HG03196 (cell line): ENCODE measurements at regions not wholly inside any gene's neighbourhood (a gene's known extent, or its start where the extent isn't known, plus 50 kb on each side); places are given as distances from the start of the nearest gene placed in this dataset.
"Not testable (repeated sequence)": the region's sequence is repeated elsewhere in the genome, so short reads cannot be mapped to it uniquely, and the experiment has no call there.

Experiments used
- ATAC-seq: cut with Tn5 transposase; IDR thresholded peaks from one replicate; pipeline ENCODE4 v1.9.1; 2021; ENCODE audit not compliant: unreplicated experiment

- ATAC-seq, result no peak
Measured at GRCh38 chr5:17817990-17818389, 183.7 kb downstream of the TAF11L14 start.

- ATAC-seq, result no peak
Measured at GRCh38 chr5:17819783-17820182, 185.5 kb downstream of the TAF11L14 start.

DNA sequence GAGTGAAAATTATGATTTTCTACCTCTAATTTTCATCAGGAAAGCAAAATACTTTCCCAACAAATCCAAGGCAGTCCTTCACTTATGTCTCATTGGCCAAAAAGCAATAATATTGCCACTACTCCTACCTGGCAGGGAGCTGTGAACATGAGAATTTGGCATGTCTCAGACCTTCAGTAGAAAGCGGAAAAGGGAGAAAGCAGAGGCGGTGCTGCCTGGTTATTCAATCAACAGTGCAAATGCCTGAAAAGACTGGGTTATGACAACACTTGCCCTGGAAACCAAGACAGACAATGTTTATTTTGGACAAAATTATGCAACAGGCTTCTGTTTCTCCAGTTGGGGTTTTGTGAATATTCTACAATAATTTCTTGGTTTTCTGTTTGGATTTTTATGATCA lies 194.4 kb downstream of the TAF11L14 start:
- no peak for ATAC-seq

- no peak for ATAC-seq
Measured at GRCh38 chr5:17829456-17829855, 195.2 kb downstream of the TAF11L14 start.

DNA sequence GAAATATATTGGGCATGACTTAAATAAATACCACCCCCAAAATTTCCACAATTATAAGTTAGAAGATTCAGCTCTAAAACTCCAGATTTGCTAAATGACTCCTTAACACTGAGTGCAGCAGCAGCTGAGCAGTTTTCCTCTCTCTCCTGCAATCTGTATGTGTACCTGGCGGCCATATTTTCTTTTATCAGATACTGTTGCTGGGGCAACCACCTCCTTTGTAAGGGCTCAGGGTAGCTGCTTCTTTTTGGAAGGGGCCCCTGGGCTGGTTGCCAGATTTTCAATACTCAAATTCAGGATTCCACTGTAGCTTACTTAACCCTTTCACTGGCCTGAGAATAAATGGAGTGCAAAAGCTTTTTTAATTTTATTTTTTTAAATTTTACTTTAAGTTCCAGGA lies 197.0 kb downstream of the TAF11L14 start:
- ATAC-seq, result no peak

DNA sequence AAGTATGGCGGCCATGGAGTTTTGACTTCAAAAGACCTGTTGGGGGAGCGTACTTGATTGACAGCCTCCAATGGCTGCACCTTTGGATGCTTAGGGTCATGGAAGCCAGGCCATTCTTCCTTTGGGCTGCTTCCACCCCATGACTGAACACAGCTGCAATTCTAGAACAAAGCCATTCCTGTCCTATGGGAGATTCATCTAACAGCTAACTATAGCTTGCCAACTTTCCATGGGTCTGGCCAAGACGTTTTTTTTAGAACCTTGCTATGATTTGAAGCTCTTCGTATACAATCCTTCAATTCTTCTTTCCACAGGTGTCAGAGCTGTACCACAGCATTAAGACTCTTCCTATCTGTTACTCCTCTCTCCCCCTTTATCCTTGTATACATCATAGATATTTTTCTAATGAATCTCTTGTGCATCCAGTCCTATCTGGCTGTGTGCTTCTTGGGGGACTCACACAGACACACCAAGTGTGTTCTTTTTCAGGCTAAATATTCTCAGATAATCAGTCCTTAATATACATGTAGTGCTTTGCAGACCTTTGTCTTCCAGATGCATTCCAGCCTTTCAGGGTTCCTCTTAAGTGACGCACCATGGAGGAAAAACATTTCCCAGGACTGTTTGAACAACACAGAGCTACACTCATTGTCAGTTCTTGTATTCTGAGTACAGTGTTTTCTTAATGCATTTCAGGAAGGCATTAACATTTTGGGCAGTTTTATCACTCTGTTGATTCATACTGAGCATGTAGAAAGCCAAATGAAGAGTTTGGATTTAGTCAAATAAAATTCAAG lies 198.9 kb downstream of the TAF11L14 start:
- ATAC-seq, result no peak

DNA sequence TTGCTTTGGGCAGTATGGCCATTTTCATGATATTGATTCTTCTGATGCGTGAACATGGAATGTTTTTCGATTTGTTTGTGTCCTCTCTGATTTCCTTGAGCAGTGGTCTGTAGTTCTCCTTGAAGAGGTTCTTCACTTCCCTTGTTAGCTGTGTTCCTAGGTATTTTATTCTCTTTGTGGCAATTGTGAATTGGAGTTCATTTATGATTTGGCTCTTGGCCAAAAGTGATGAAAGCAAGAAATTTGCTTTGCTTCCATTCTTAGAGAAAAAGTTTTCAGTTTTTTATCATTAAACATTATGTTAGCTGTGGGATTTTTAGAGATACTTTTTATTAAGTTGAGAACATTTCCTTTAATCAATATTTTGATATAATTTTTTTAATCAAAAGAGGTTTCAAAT lies 203.5 kb downstream of the TAF11L14 start:
- ATAC-seq, result no peak

GRCh38 chr5:17838469-17838868 lies 204.2 kb downstream of the TAF11L14 start:
- ATAC-seq, result no peak

DNA sequence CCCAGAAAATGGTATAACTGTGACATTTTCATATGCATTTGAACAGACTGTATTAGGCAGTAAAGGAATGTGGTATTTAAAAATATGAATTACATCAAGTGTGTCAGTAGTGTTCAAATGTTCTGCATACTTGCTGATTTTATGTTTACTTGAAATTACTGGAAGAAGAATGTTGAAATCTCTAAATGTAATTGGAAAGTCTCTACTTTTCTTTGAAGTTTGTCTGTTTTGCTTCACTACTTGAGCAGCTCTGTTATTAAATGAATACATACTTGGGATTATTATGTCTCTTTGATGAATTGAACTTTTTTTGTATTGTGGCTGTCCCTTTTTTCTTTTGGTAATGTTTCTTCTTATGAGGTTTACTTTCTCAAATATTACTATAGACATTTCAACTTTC lies 205.6 kb downstream of the TAF11L14 start:
- ATAC-seq, result no peak

DNA sequence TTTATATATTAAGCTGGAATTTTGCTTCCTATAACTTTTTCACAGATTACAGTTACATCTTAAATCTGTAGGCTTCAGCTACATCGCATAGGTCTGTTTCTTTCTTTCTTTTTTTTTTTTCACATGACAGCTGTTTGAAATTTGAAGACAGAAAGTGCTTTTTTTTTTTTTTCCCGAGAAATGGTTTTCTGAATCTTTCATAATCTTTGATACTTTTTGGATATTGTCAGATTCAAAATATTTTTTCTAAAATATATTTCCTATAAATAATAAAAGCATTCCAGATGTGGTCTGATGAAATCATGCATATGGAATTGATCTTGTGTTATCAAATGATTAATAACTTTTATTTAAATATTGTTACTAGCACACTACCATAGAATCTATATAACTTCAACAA lies 212.2 kb downstream of the TAF11L14 start:
- ATAC-seq, result no peak

- ATAC-seq, result no peak
Measured at GRCh38 chr5:17847286-17847685, 213.0 kb downstream of the TAF11L14 start.

- no peak for ATAC-seq
Measured at GRCh38 chr5:17852111-17852510, 217.9 kb downstream of the TAF11L14 start.

DNA sequence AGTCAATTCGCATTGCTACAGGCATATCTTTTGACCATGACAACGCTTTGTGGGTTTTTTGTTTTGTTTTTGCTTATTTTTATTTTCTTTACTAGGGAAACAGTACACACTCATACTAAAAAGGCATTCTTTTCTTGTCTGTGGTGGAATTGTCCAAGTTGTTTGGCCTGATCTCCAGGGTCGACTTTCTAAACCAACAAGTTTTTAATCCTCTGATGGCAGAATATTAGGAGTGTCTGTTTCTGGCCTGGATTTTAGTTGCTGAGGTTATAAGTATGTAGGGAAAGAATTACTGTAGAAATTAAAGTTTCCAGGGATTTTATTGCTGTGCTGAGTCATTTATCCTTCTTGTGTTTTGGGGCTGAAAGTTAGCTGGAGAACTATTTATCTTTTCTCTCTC lies 218.5 kb downstream of the TAF11L14 start:
- no peak for ATAC-seq

- no peak for ATAC-seq
Measured at GRCh38 chr5:17854901-17855300, 220.6 kb downstream of the TAF11L14 start.

DNA sequence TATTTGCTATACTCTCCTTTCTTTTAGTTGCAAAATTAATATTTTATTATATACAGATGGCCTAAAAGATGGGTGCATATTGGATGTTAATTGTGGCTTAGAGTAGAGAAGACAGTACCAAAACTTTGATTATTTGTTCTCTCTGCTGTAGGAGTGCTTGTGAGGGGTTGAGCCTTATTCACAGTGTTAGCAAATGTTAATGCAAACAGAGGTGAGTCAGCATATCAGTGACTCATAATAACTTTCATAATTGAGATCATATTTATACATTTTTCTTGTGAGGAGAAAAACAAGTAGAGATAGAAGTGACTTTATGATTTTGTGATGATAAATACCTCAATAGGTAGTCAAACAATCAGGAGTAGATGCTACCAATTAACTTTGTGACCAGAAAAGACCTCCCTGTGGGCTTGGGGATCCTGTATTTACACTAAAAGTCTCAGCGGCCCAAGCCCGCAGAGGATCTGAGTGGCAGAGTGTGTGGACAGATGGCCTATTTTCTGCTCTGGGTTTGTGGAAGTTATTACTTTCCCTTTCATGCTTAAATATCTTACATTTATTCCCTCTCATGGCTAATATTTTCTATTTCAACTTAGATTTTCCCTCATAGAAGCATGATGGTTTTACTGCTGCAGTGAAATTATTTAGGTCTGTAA lies 226.5 kb downstream of the TAF11L14 start:
- no peak for ATAC-seq

- not testable (repeated sequence) for ATAC-seq
Measured at GRCh38 chr5:17864903-17865302, 230.6 kb downstream of the TAF11L14 start.

- ATAC-seq, result not testable (repeated sequence)
Measured at GRCh38 chr5:17865966-17866365, 231.7 kb downstream of the TAF11L14 start.

- ATAC-seq, result no peak
Measured at GRCh38 chr5:17872204-17872603, 237.9 kb downstream of the TAF11L14 start.

GRCh38 chr5:17878541-17878940 lies 244.3 kb downstream of the TAF11L14 start:
- no peak for ATAC-seq

GRCh38 chr5:17879276-17879675 lies 245.0 kb downstream of the TAF11L14 start:
- no peak for ATAC-seq

DNA sequence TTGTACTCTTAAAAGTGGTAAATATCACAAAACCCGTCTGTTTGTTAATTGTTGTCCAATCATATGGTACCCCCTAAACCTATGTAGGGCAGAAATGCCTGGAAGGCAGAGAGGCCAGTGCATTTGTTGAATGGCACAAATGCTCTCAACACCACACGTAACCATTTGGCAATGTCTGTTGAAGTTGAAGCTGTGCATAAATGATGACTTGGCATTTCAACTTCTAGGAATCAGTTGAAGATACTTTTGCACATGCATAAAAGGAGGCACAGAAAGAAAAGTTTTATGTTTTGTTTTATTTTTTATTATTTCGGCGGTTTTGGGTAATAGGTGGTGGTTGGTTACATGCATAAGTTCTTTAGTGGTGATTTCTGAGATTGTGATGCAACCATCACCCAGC lies 246.6 kb downstream of the TAF11L14 start:
- no peak for ATAC-seq

GRCh38 chr5:17882760-17883488 lies 248.7 kb downstream of the TAF11L14 start:
- ATAC-seq, result no peak
